ENCODE measurements at regions not wholly inside any gene's neighbourhood (a gene's known extent, or its start where the extent isn't known, plus 50 kb on each side); places are given as distances from the start of the nearest gene placed in this dataset.
"Not testable (repeated sequence)": the region's sequence is repeated elsewhere in the genome, so short reads cannot be mapped to it uniquely, and the experiment has no call there.

GRCh38 chr9:73371801-73372200 is 220.1 kb downstream of the ANXA1 start:
- ATAC-seq (ENCODE audit: low read depth) (no peak), DNase-seq (ENCODE audit: low spot score in 2 of 2) (no peak)
- Mint-ChIP-seq H3K27ac (no peak overlapping the region), H3K4me3 (no peak overlapping the region), H3K9me3 (no peaks in the 10 kb centered on the region), H3K27me3 (no peaks in the 10 kb centered on the region), H3K36me3 (no peaks in the 10 kb centered on the region), H3K4me1 (no peaks in the 10 kb centered on the region)

- Mint-ChIP-seq H3K36me3 (no peaks in the 10 kb centered on the region), H3K4me1 (no peaks in the 10 kb centered on the region), H3K27me3 (no peaks in the 10 kb centered on the region), H3K27ac (no peak overlapping the region), H3K9me3 (peaks cover 2% of the 10 kb centered on the region), H3K4me3 (no peak overlapping the region)
- no peak for DNase-seq (ENCODE audit: low spot score in 2 of 2)
- no peak for ATAC-seq (ENCODE audit: low read depth)
Measured at GRCh38 chr9:73380411-73380810, 228.7 kb downstream of the ANXA1 start.

GRCh38 chr9:73402081-73403028 is 250.7 kb downstream of the ANXA1 start:
- Mint-ChIP-seq H3K4me1 (no peaks in the 10 kb centered on the region), H3K4me3 (no peak overlapping the region), H3K9me3 (peaks cover 8% of the 10 kb centered on the region), H3K27me3 (no peaks in the 10 kb centered on the region), H3K27ac (no peak overlapping the region), H3K36me3 (no peaks in the 10 kb centered on the region)
- no peak for DNase-seq (ENCODE audit: low spot score in 2 of 2)
- ATAC-seq (ENCODE audit: low read depth): no peak

GRCh38 chr9:73411494-73411893 is 259.8 kb downstream of the ANXA1 start:
- H3K27ac Mint-ChIP-seq: no peak overlapping the region
- H3K27me3 Mint-ChIP-seq: no peaks in the 10 kb centered on the region
- H3K4me1 Mint-ChIP-seq: no peaks in the 10 kb centered on the region
- H3K4me3 Mint-ChIP-seq: no peak overlapping the region
- ATAC-seq (ENCODE audit: low read depth) (no peak), DNase-seq (ENCODE audit: low spot score in 2 of 2) (no peak)
- peaks cover 3% of the 10 kb centered on the region for H3K9me3 Mint-ChIP-seq
- no peaks in the 10 kb centered on the region for H3K36me3 Mint-ChIP-seq

GRCh38 chr9:73412874-73413273 is 261.2 kb downstream of the ANXA1 start:
- no peak overlapping the region for H3K4me3 Mint-ChIP-seq
- ATAC-seq (ENCODE audit: low read depth): no peak
- DNase-seq (ENCODE audit: low spot score in 2 of 2): no peak
- H3K27me3 Mint-ChIP-seq: no peaks in the 10 kb centered on the region
- H3K36me3 Mint-ChIP-seq: no peaks in the 10 kb centered on the region
- H3K9me3 Mint-ChIP-seq: no peaks in the 10 kb centered on the region
- no peaks in the 10 kb centered on the region for H3K4me1 Mint-ChIP-seq
- no peak overlapping the region for H3K27ac Mint-ChIP-seq

- Mint-ChIP-seq H3K9me3 (peaks cover 5% of the 10 kb centered on the region), H3K4me3 (no peak overlapping the region), H3K4me1 (no peaks in the 10 kb centered on the region), H3K27me3 (no peaks in the 10 kb centered on the region), H3K27ac (no peak overlapping the region), H3K36me3 (no peaks in the 10 kb centered on the region)
- no peak for DNase-seq (ENCODE audit: low spot score in 2 of 2)
- no peak for ATAC-seq (ENCODE audit: low read depth)
Measured at GRCh38 chr9:73423891-73424290, 272.2 kb downstream of the ANXA1 start.

GRCh38 chr9:73426269-73426668 is 274.6 kb downstream of the ANXA1 start:
- no peaks in the 10 kb centered on the region for H3K36me3 Mint-ChIP-seq
- H3K4me1 Mint-ChIP-seq: no peaks in the 10 kb centered on the region
- H3K27ac Mint-ChIP-seq: no peak overlapping the region
- H3K4me3 Mint-ChIP-seq: no peak overlapping the region
- ATAC-seq (ENCODE audit: low read depth): no peak
- no peak for DNase-seq (ENCODE audit: low spot score in 2 of 2)
- peaks cover 6% of the 10 kb centered on the region for H3K9me3 Mint-ChIP-seq
- no peaks in the 10 kb centered on the region for H3K27me3 Mint-ChIP-seq

GRCh38 chr9:73434826-73435225 is 283.2 kb downstream of the ANXA1 start:
- Mint-ChIP-seq H3K9me3 (peaks cover 2% of the 10 kb centered on the region), H3K4me3 (no peak overlapping the region), H3K27me3 (no peaks in the 10 kb centered on the region), H3K36me3 (no peaks in the 10 kb centered on the region), H3K4me1 (no peaks in the 10 kb centered on the region), H3K27ac (no peak overlapping the region)
- no peak for ATAC-seq (ENCODE audit: low read depth)
- no peak for DNase-seq (ENCODE audit: low spot score in 2 of 2)

GRCh38 chr9:73437758-73438157 is 286.1 kb downstream of the ANXA1 start:
- Mint-ChIP-seq H3K9me3 (no peaks in the 10 kb centered on the region), H3K27me3 (no peaks in the 10 kb centered on the region), H3K4me3 (no peak overlapping the region), H3K27ac (no peak overlapping the region), H3K36me3 (no peaks in the 10 kb centered on the region), H3K4me1 (no peaks in the 10 kb centered on the region)
- DNase-seq (ENCODE audit: low spot score in 2 of 2) (no peak), ATAC-seq (ENCODE audit: low read depth) (no peak)

- DNase-seq (ENCODE audit: low spot score in 2 of 2); H3K4me3 Mint-ChIP-seq; H3K9me3 Mint-ChIP-seq; H3K36me3 Mint-ChIP-seq; H3K4me1 Mint-ChIP-seq; H3K27ac Mint-ChIP-seq; H3K27me3 Mint-ChIP-seq; ATAC-seq (ENCODE audit: low read depth): not testable (repeated sequence)
Measured at GRCh38 chr9:73439839-73440238, 288.2 kb downstream of the ANXA1 start.

GRCh38 chr9:73441223-73441622 is 289.6 kb downstream of the ANXA1 start:
- no peak for DNase-seq (ENCODE audit: low spot score in 2 of 2)
- no peaks in the 10 kb centered on the region for H3K36me3 Mint-ChIP-seq
- H3K27ac Mint-ChIP-seq: no peak overlapping the region
- no peaks in the 10 kb centered on the region for H3K4me1 Mint-ChIP-seq
- no peak for ATAC-seq (ENCODE audit: low read depth)
- H3K9me3 Mint-ChIP-seq: no peaks in the 10 kb centered on the region
- no peak overlapping the region for H3K4me3 Mint-ChIP-seq
- H3K27me3 Mint-ChIP-seq: no peaks in the 10 kb centered on the region

- Mint-ChIP-seq H3K4me3 (no peak overlapping the region), H3K27me3 (no peaks in the 10 kb centered on the region), H3K9me3 (no peaks in the 10 kb centered on the region), H3K4me1 (no peaks in the 10 kb centered on the region), H3K36me3 (no peaks in the 10 kb centered on the region), H3K27ac (no peak overlapping the region)
- ATAC-seq (ENCODE audit: low read depth) (no peak), DNase-seq (ENCODE audit: low spot score in 2 of 2) (no peak)
Measured at GRCh38 chr9:73441890-73442818, 290.5 kb downstream of the ANXA1 start.

- Mint-ChIP-seq H3K9me3 (no peaks in the 10 kb centered on the region), H3K27me3 (no peaks in the 10 kb centered on the region), H3K4me3 (no peak overlapping the region), H3K36me3 (no peaks in the 10 kb centered on the region), H3K4me1 (no peaks in the 10 kb centered on the region), H3K27ac (no peak overlapping the region)
- DNase-seq (ENCODE audit: low spot score in 2 of 2) (no peak), ATAC-seq (ENCODE audit: low read depth) (no peak)
Measured at GRCh38 chr9:73444821-73445220, 293.2 kb downstream of the ANXA1 start.

GRCh38 chr9:73445384-73445783 is 293.7 kb downstream of the ANXA1 start:
- not testable (repeated sequence) for DNase-seq (ENCODE audit: low spot score in 2 of 2); H3K9me3 Mint-ChIP-seq; H3K4me3 Mint-ChIP-seq; H3K27me3 Mint-ChIP-seq; H3K36me3 Mint-ChIP-seq; ATAC-seq (ENCODE audit: low read depth); H3K4me1 Mint-ChIP-seq; H3K27ac Mint-ChIP-seq

Measured in memory B cell (primary cell).